ENCODE measurements at regions not wholly inside any gene's neighbourhood (a gene's known extent, or its start where the extent isn't known, plus 50 kb on each side); places are given as distances from the start of the nearest gene placed in this dataset.

GRCh38 chr18:22355598-22355997 lies 62.1 kb downstream of the CTAGE1 start:
- no peak for DNase-seq

GRCh38 chr18:22355069-22355468 lies 62.6 kb downstream of the CTAGE1 start:
- no peak for DNase-seq

- DNase-seq, result no peak
These were observed 67.7 kb downstream of the CTAGE1 start for GRCh38 chr18:22349966-22350365.

- no peak for DNase-seq
These were observed 68.3 kb downstream of the CTAGE1 start for GRCh38 chr18:22349317-22349898.

- no peak for DNase-seq
These were observed 69.0 kb downstream of the CTAGE1 start for GRCh38 chr18:22348521-22349316.

GRCh38 chr18:22347606-22348511 lies 69.9 kb downstream of the CTAGE1 start:
- DNase-seq, result no peak

GRCh38 chr18:22346953-22347605 lies 70.6 kb downstream of the CTAGE1 start:
- DNase-seq, result no peak

GRCh38 chr18:22346401-22346952 lies 71.2 kb downstream of the CTAGE1 start:
- DNase-seq, result peak; percentile 23

- no peak for DNase-seq
These were observed 72.0 kb downstream of the CTAGE1 start for GRCh38 chr18:22345718-22346117.

GRCh38 chr18:22344908-22345670 lies 72.6 kb downstream of the CTAGE1 start:
- no peak for DNase-seq

GRCh38 chr18:22344445-22344844 lies 73.3 kb downstream of the CTAGE1 start:
- no peak for DNase-seq

GRCh38 chr18:22343613-22344012 lies 74.1 kb downstream of the CTAGE1 start:
- no peak for DNase-seq

GRCh38 chr18:22342625-22343024 lies 75.1 kb downstream of the CTAGE1 start:
- DNase-seq, result peak; percentile 24

- no peak for DNase-seq
These were observed 77.4 kb downstream of the CTAGE1 start for GRCh38 chr18:22340331-22340730.

GRCh38 chr18:22339913-22340312 lies 77.8 kb downstream of the CTAGE1 start:
- no peak for DNase-seq

GRCh38 chr18:22337833-22338232 lies 79.9 kb downstream of the CTAGE1 start:
- no peak for DNase-seq

- no peak for DNase-seq
These were observed 80.4 kb downstream of the CTAGE1 start for GRCh38 chr18:22337306-22337705.

GRCh38 chr18:22336406-22336805 lies 81.3 kb downstream of the CTAGE1 start:
- no peak for DNase-seq

- no peak for DNase-seq
These were observed 82.0 kb downstream of the CTAGE1 start for GRCh38 chr18:22335731-22336198.

GRCh38 chr18:22334567-22334966 lies 83.1 kb downstream of the CTAGE1 start:
- no peak for DNase-seq

GRCh38 chr18:22332590-22332989 lies 85.1 kb downstream of the CTAGE1 start:
- DNase-seq, result no peak

GRCh38 chr18:22330508-22330907 lies 87.2 kb downstream of the CTAGE1 start:
- DNase-seq, result no peak
